Neural cell (in vitro differentiated cells): ENCODE measurements at regions not wholly inside any gene's neighbourhood (a gene's known extent, or its start where the extent isn't known, plus 50 kb on each side); places are given as distances from the start of the nearest gene placed in this dataset.

Source experiments
- H2AFZ ChIP-seq: fragments of 200-600, 300-800 bp; sonication (generic), shearing (Covaris generic); 2 replicates; pipeline ENCODE4 v1.6.0; 2014; ENCODE audit warnings: low read depth, mild to moderate bottlenecking, antibody characterized with exemption, low read length, moderate library complexity
- H3F3A ChIP-seq: fragments of 200-600 bp; shearing (Covaris generic); 2 replicates; pipeline ENCODE4 v1.6.1; 2016; ENCODE audit warnings: mild to moderate bottlenecking, moderate library complexity, mixed read lengths, antibody characterized with exemption, low read length; ENCODE audit not compliant: insufficient read depth, poor library complexity, severe bottlenecking
- H3K27ac ChIP-seq: fragments of 200-600, 300-800 bp; sonication (generic), shearing (Covaris generic); 2 replicates; pipeline ENCODE4 v1.5.1; 2014; ENCODE audit warnings: mild to moderate bottlenecking, low read length, moderate library complexity
- H3K27me3 ChIP-seq: fragments of 300-800, 200-600 bp; sonication (generic), shearing (Covaris generic); 2 replicates; pipeline ENCODE4 v1.6.0; 2014; ENCODE audit warnings: mild to moderate bottlenecking, low read depth, low read length, moderate library complexity; ENCODE audit not compliant: insufficient read depth
- H3K36me3 ChIP-seq: fragments of 300-800, 200-600 bp; sonication (generic), shearing (Covaris generic); 2 replicates; pipeline ENCODE4 v1.5.1; 2014; ENCODE audit warnings: mild to moderate bottlenecking, antibody characterized with exemption, low read length, moderate library complexity; ENCODE audit not compliant: insufficient read depth
- H3K4me2 ChIP-seq: fragments of 300-800, 200-600 bp; sonication (generic), shearing (Covaris generic); 2 replicates; pipeline ENCODE4 v1.6.0; 2014; ENCODE audit warnings: mild to moderate bottlenecking, low read length
- H3K4me3 ChIP-seq: fragments of 300-800, 200-600 bp; sonication (generic), shearing (Covaris generic); 2 replicates; pipeline ENCODE4 v1.5.1; 2014; ENCODE audit warnings: mild to moderate bottlenecking, low read length, moderate library complexity
- H3K79me2 ChIP-seq: fragments of 200-600 bp; shearing (Covaris generic); replicated peaks from 2 replicates; pipeline ENCODE4 v1.6.0; 2014; ENCODE audit warnings: mild to moderate bottlenecking, low read length, moderate library complexity; ENCODE audit not compliant: insufficient read depth
- H3K9ac ChIP-seq: fragments of 300-800, 200-600 bp; sonication (generic), shearing (Covaris generic); 2 replicates; pipeline ENCODE4 v1.6.1; 2016; ENCODE audit warnings: mild to moderate bottlenecking, low read length, mixed read lengths
- H3K9me2 ChIP-seq: fragments of 200-600 bp; shearing (Covaris generic); 2 replicates; pipeline ENCODE4 v1.6.1; 2016; ENCODE audit warnings: mild to moderate bottlenecking, low read length, mixed read lengths; ENCODE audit not compliant: insufficient read depth
- H3K9me3 ChIP-seq: fragments of 200-600, 300-800 bp; sonication (generic), shearing (Covaris generic); 2 replicates; pipeline ENCODE4 v1.6.1; 2016; ENCODE audit warnings: mild to moderate bottlenecking, mixed run types, low read length, moderate library complexity, mixed read lengths
- H4K20me1 ChIP-seq: fragments of 200-600 bp; shearing (Covaris generic); 2 replicates; pipeline ENCODE4 v1.6.1; 2016; ENCODE audit warnings: mild to moderate bottlenecking, mixed run types; ENCODE audit not compliant: insufficient read depth
- CTCF ChIP-seq: fragments of 450-650 bp; IDR thresholded peaks from 2 replicates; pipeline ENCODE4 v1.5.1; 2014; ENCODE audit warnings: antibody characterized with exemption, mild to moderate bottlenecking, moderate library complexity; ENCODE audit not compliant: poor library complexity, severe bottlenecking
- EP300 ChIP-seq: fragments of 450-650 bp; conservative IDR thresholded peaks from 2 replicates; pipeline ENCODE4 v1.6.1; 2014; ENCODE audit warnings: antibody characterized with exemption, mild to moderate bottlenecking, moderate library complexity; ENCODE audit not compliant: poor library complexity, severe bottlenecking
- EZH2 ChIP-seq: fragments of 200-600, 300-800 bp; shearing (Covaris generic), sonication (generic); IDR thresholded peaks from 2 replicates; pipeline ENCODE4 v1.6.1; 2014; ENCODE audit warnings: antibody characterized with exemption, low read length, borderline replicate concordance, mild to moderate bottlenecking; ENCODE audit not compliant: insufficient read depth, poor library complexity, severe bottlenecking
- MXI1 ChIP-seq: fragments of 450-650 bp; conservative IDR thresholded peaks from 2 replicates; pipeline ENCODE4 v1.6.1; 2014; ENCODE audit warnings: antibody characterized with exemption, mild to moderate bottlenecking; ENCODE audit not compliant: poor library complexity, severe bottlenecking
- POLR2AphosphoS5 ChIP-seq: IDR thresholded peaks from 2 replicates; pipeline ENCODE4 v1.6.1; 2012
- RAD21 ChIP-seq: fragments of 450-650 bp; conservative IDR thresholded peaks from 2 replicates; pipeline ENCODE4 v1.6.1; 2014; ENCODE audit warnings: antibody characterized with exemption, mild to moderate bottlenecking, moderate library complexity
- REST ChIP-seq: IDR thresholded peaks from 2 replicates; pipeline ENCODE4 v1.6.1; 2012; ENCODE audit warnings: borderline replicate concordance
- SMC3 ChIP-seq: fragments of 450-650 bp; conservative IDR thresholded peaks from 2 replicates; pipeline ENCODE4 v1.6.1; 2014; ENCODE audit warnings: antibody characterized with exemption, mild to moderate bottlenecking, moderate library complexity; ENCODE audit not compliant: poor library complexity
- TAF1 ChIP-seq: IDR thresholded peaks from 2 replicates; pipeline ENCODE4 v1.6.1; 2012; ENCODE audit warnings: low read depth

- no peak overlapping the region for H3K4me3 ChIP-seq
- no peak overlapping the region for H3K27ac ChIP-seq
- no peaks in the 10 kb centered on the region for H3K9me2 ChIP-seq
- no peaks in the 10 kb centered on the region for H3K79me2 ChIP-seq
- H3K9ac ChIP-seq, result no peak overlapping the region
- H3K36me3 ChIP-seq, result no peaks in the 10 kb centered on the region
- H3K27me3 ChIP-seq, result no peaks in the 10 kb centered on the region
- H3K4me2 ChIP-seq, result no peak overlapping the region
- TF ChIP-seq TAF1, result no peak
- TF ChIP-seq MXI1, result no peak
- TF ChIP-seq EP300, result no peak
- TF ChIP-seq RAD21, result no peak
- no peak for TF ChIP-seq CTCF
- TF ChIP-seq REST, result no peak
- no peak for TF ChIP-seq POLR2AphosphoS5
- TF ChIP-seq SMC3, result no peak
- TF ChIP-seq EZH2, result no peak
- H3K9me3 ChIP-seq, result no peaks in the 10 kb centered on the region
- no peaks in the 10 kb centered on the region for H4K20me1 ChIP-seq
- H2AFZ ChIP-seq, result no peak overlapping the region
- H3F3A ChIP-seq, result no peaks in the 10 kb centered on the region
These were observed 71.4 kb downstream of the CHST1 start for GRCh38 chr11:45593992-45594391.

- Histone ChIP-seq H3K79me2 (no peaks in the 10 kb centered on the region), H3K27me3 (no peaks in the 10 kb centered on the region), H2AFZ (no peak overlapping the region), H3K4me2 (peak overlapping the region; percentile 38), H3K9me3 (no peaks in the 10 kb centered on the region), H3K27ac (peak overlapping the region; percentile 68), H3K9me2 (no peaks in the 10 kb centered on the region), H3F3A (no peaks in the 10 kb centered on the region), H3K9ac (peak overlapping the region; percentile 28), H3K4me3 (peak overlapping the region; percentile 8), H4K20me1 (no peaks in the 10 kb centered on the region), H3K36me3 (no peaks in the 10 kb centered on the region)
- TF ChIP-seq EP300 (peak; percentile 11), MXI1 (no peak), RAD21 (no peak), EZH2 (no peak), TAF1 (no peak), CTCF (no peak)
These were observed 72.8 kb downstream of the CHST1 start for GRCh38 chr11:45592636-45593035.
